ENCODE measurements at regions not wholly inside any gene's neighbourhood (a gene's known extent, or its start where the extent isn't known, plus 50 kb on each side); places are given as distances from the start of the nearest gene placed in this dataset.

- CTCF ChIA-PET, result no interaction called here
- POLR2A ChIA-PET, result no interaction called here
- Histone ChIP-seq H3K36me3 (ENCODE audit: control insufficient read depth, insufficient read depth, low read length) (no peaks in the 10 kb centered on the region), H3K9me3 (ENCODE audit: control insufficient read depth, insufficient read depth, low read depth, low read length) (no peaks in the 10 kb centered on the region), H3K4me1 (ENCODE audit: control insufficient read depth, insufficient read depth, low read length) (no peaks in the 10 kb centered on the region), H3K27ac (ENCODE audit: low read length) (no peak overlapping the region), H3K4me3 (ENCODE audit: low read depth in 2 of 2, low read length in 2 of 2) (no peak overlapping the region), H3K27me3 (ENCODE audit: control insufficient read depth, insufficient read depth, low read length) (no peaks in the 10 kb centered on the region)
- BruUV-seq (replicated peaks), result no TSS peak
- intact Hi-C loops (cut with micrococcal nuclease; ENCODE audit: unreplicated experiment), result no loop called here
- in situ Hi-C loops (cut with HindIII; ENCODE audit: low pct_unique_long_range_greater_than_20kb, low sequenced_read_pairs), result no loop called here
- ATAC-seq (no peak), DNase-seq (ENCODE audit: low read depth, low spot score) (no peak)
- TF ChIP-seq POLR2AphosphoS5 (IDR thresholded peaks at IDR 0.05; ENCODE audit: low read depth, low read length), result no peak
- no peak for TF ChIP-seq REST (IDR thresholded peaks at IDR 0.05; ENCODE audit: insufficient read depth in 1 of 2, low read depth in 2 of 2, low read length in 1 of 2)
- no peak for TF ChIP-seq SIN3A (IDR thresholded peaks at IDR 0.05; ENCODE audit: borderline replicate concordance, insufficient read depth, low read depth, low read length)
- TF ChIP-seq TCF7L2 (IDR thresholded peaks at IDR 0.05; ENCODE audit: low read depth, low read length), result no peak
- no peak for TF ChIP-seq CTCF (IDR thresholded peaks at IDR 0.05)
These were observed 690.3 kb downstream of the FAM181B start for GRCh38 chr11:82043316-82043715.

GRCh38 chr11:82041764-82042163, 691.9 kb downstream of the FAM181B start:
- in situ Hi-C loops (cut with HindIII; ENCODE audit: low pct_unique_long_range_greater_than_20kb, low sequenced_read_pairs), result no loop called here

More at GRCh38 chr11:82041764-82042163, 691.9 kb downstream of the FAM181B start:
- no peaks in the 10 kb centered on the region for H3K36me3 ChIP-seq (ENCODE audit: control insufficient read depth, insufficient read depth, low read length)
- H3K4me1 ChIP-seq (ENCODE audit: control insufficient read depth, insufficient read depth, low read length), result no peaks in the 10 kb centered on the region
- ATAC-seq (no peak), DNase-seq (ENCODE audit: low read depth, low spot score) (no peak)
- CTCF ChIA-PET, result no interaction called here
- no peak overlapping the region for H3K27ac ChIP-seq (ENCODE audit: low read length)
- no peak overlapping the region for H3K4me3 ChIP-seq (ENCODE audit: low read depth in 2 of 2, low read length in 2 of 2)
- no peak for TF ChIP-seq POLR2AphosphoS5 (IDR thresholded peaks at IDR 0.05; ENCODE audit: low read depth, low read length)
- no peak for TF ChIP-seq CTCF (IDR thresholded peaks at IDR 0.05)
- no peak for TF ChIP-seq SIN3A (IDR thresholded peaks at IDR 0.05; ENCODE audit: borderline replicate concordance, insufficient read depth, low read depth, low read length)
- no peak for TF ChIP-seq REST (IDR thresholded peaks at IDR 0.05; ENCODE audit: insufficient read depth in 1 of 2, low read depth in 2 of 2, low read length in 1 of 2)
- no peak for TF ChIP-seq TCF7L2 (IDR thresholded peaks at IDR 0.05; ENCODE audit: low read depth, low read length)
- no TSS peak for BruUV-seq (replicated peaks)
- intact Hi-C loops (cut with micrococcal nuclease; ENCODE audit: unreplicated experiment), result no loop called here
- H3K9me3 ChIP-seq (ENCODE audit: control insufficient read depth, insufficient read depth, low read depth, low read length), result no peaks in the 10 kb centered on the region
- POLR2A ChIA-PET, result no interaction called here
- H3K27me3 ChIP-seq (ENCODE audit: control insufficient read depth, insufficient read depth, low read length), result no peaks in the 10 kb centered on the region

Data from Panc1 (cell line).